IgD-negative memory B cell (primary cell): ENCODE measurements at regions not wholly inside any gene's neighbourhood (a gene's known extent, or its start where the extent isn't known, plus 50 kb on each side); places are given as distances from the start of the nearest gene placed in this dataset.

Source experiments
- H3K27ac Mint-ChIP-seq, 3 donors: one replicate each; pipeline ENCODE4 v1.8.0; 2020 to 2022; ENCODE audit warnings: mild to moderate bottlenecking in 3 of 3, mixed read lengths in 3 of 3, moderate library complexity in 1 of 3
- H3K27me3 Mint-ChIP-seq: one replicate; pipeline ENCODE4 v1.8.0; 2021; ENCODE audit warnings: mixed read lengths
- H3K36me3 Mint-ChIP-seq: one replicate; pipeline ENCODE4 v1.8.0; 2020; ENCODE audit warnings: mild to moderate bottlenecking, mixed read lengths
- H3K4me1 Mint-ChIP-seq, 3 donors: one replicate each; pipeline ENCODE4 v1.8.0; 2020 to 2022; ENCODE audit warnings: mixed read lengths in 3 of 3, mild to moderate bottlenecking in 1 of 3
- H3K4me3 Mint-ChIP-seq, 4 donors: one replicate each; pipeline ENCODE4 v1.8.0; 2020 to 2022; ENCODE audit warnings: mild to moderate bottlenecking in 4 of 4, mixed read lengths in 4 of 4, moderate library complexity in 3 of 4
- H3K9me3 Mint-ChIP-seq, 3 donors: one replicate each; pipeline ENCODE4 v1.8.0; 2020 to 2021; ENCODE audit warnings: mixed read lengths in 3 of 3, mild to moderate bottlenecking in 1 of 3

DNA sequence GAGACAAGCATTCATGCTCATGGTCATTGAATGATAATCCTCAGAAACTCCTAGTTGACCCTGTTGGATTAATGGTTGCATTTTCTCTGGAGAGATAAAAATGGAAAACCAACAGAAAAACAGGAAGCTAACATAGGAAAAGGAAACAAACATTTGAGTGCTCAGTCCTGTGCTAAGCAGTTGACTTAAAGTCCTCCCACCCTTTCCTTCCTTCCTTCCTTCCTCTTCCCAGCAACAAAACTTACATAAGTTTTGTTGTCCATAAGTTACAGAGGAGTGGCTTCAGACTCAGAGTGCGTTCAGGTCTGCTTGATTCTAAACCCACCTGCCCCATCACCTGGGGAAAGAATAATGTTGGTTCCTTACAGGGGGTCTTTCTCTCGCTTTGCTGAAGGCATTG lies 163.8 kb upstream of the RGMA start:
- H3K4me1 Mint-ChIP-seq: no peaks in the 10 kb centered on the region
- H3K27me3 Mint-ChIP-seq: no peaks in the 10 kb centered on the region
- H3K27ac Mint-ChIP-seq: no peak overlapping the region
- H3K36me3 Mint-ChIP-seq: no peaks in the 10 kb centered on the region
- no peak overlapping the region for H3K4me3 Mint-ChIP-seq
- peaks cover 0 to 1% (median 0%) of the 10 kb centered on the region in 3 donors for H3K9me3 Mint-ChIP-seq

DNA sequence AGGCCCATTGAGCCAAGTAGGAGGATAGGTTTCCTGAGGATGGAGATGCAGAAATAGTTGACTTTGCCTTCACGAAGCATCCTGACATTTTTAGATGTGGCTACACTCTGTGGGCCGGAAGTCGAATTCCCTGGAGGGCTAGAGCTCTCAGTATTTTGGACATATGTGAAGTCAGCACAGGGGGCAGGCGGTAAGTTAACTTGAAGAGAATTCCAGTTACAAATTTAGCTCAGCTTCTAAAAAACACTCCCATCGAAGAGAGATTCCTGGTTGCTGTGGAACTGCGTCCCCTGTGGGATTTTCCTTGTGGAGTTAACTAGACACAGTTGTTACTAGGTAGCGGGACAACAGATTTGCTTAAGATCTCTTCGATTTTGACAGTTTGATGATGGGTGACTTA lies 161.9 kb upstream of the RGMA start:
- H3K4me3 Mint-ChIP-seq: no peak overlapping the region

DNA sequence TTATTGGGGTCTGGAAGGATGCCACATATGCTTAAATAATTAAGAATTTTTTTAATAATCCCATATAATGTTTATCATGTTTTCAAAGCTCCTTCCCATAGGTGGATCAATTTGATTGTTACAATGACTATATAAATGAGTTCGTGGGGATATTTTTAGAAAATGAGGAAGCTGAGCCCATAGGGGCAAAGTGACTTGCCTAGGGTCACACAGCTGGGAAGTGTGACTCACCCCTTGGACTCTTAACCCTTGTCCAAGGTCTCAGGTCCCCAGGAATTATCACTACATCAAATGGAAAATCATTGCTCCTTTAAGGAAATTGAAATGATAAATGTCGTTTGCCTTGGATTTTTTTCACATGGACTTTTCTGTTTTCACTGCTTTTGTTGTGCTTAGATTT lies 161.2 kb upstream of the RGMA start:
- H3K4me1 Mint-ChIP-seq: no peaks in the 10 kb centered on the region
- no peaks in the 10 kb centered on the region for H3K36me3 Mint-ChIP-seq
- H3K9me3 Mint-ChIP-seq: peaks cover 0 to 2% (median 1%) of the 10 kb centered on the region in 3 donors
- no peaks in the 10 kb centered on the region for H3K27me3 Mint-ChIP-seq
- H3K27ac Mint-ChIP-seq: no peak overlapping the region
- no peak overlapping the region for H3K4me3 Mint-ChIP-seq

More for the DNA sequence above, 161.9 kb upstream of the RGMA start:
- no peaks in the 10 kb centered on the region for H3K36me3 Mint-ChIP-seq
- H3K27ac Mint-ChIP-seq: no peak overlapping the region
- no peaks in the 10 kb centered on the region for H3K4me1 Mint-ChIP-seq
- H3K27me3 Mint-ChIP-seq: no peaks in the 10 kb centered on the region
- H3K9me3 Mint-ChIP-seq: peaks cover 0 to 2% (median 1%) of the 10 kb centered on the region in 3 donors

- Mint-ChIP-seq H3K9me3 (peaks cover 0 to 2% (median 1%) of the 10 kb centered on the region in 3 donors), H3K36me3 (no peaks in the 10 kb centered on the region), H3K27me3 (no peaks in the 10 kb centered on the region), H3K4me1 (no peaks in the 10 kb centered on the region), H3K4me3 (no peak overlapping the region), H3K27ac (no peak overlapping the region)
Measured at GRCh38 chr15:93249623-93250022, 160.6 kb upstream of the RGMA start.

GRCh38 chr15:93247466-93248121 lies 158.6 kb upstream of the RGMA start:
- Mint-ChIP-seq H3K27ac (no peak overlapping the region), H3K4me1 (no peaks in the 10 kb centered on the region), H3K36me3 (no peaks in the 10 kb centered on the region), H3K4me3 (no peak overlapping the region), H3K9me3 (peaks cover 0 to 2% (median under 1%) of the 10 kb centered on the region in 3 donors), H3K27me3 (no peaks in the 10 kb centered on the region)

DNA sequence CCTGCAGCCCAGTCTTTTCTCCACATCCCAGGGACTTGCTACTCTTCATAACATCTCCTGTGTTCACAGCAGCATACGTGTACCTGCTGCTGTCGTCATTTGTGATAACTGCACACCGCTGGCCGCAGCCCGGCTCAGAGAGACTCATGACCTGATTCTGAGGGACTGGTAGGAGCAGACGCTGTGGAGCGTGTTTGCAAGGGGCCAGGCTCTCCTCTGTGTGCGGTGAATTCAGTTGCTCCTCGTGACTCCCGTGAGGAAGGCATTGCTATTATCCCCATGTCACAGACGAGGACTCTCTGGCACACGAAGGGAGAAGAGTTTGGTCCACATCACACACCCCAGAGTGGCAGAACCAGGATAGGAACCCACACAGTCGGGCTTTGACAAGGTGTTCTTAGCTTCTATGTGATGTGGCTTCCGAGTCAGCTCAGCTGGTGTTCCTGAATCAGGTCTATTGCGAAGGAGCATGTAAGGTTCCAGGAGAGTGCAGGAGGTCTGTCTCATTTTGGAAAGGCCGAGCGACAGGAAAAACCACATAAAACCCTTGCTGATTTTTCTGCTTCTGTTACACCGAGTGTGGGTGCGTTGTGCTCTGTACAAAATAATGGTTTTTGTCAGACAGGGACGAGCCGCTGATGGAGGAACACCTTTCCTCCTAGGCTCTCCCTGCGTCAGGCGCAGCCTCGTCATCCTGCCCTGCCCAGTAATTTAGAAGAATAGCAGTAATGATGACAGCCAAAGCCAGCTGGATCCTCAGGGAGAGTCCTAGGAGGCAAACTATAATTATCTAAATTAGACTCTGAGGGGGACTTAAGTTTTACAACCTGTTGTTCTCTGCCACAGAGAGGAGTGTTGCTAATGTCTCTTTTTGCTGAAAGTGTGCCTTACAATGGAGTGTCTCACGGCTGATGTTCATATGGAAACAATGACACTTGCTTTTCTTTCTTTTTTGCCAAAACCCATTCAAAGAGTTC lies 157.5 kb upstream of the RGMA start:
- Mint-ChIP-seq H3K27me3 (no peaks in the 10 kb centered on the region), H3K4me3 (no peak overlapping the region), H3K36me3 (no peaks in the 10 kb centered on the region), H3K27ac (no peak overlapping the region), H3K4me1 (no peaks in the 10 kb centered on the region), H3K9me3 (peaks cover 0 to 2% (median 0%) of the 10 kb centered on the region in 3 donors)

- H3K9me3 Mint-ChIP-seq: peaks cover 0 to 2% (median 0%) of the 10 kb centered on the region in 3 donors
- no peak overlapping the region for H3K4me3 Mint-ChIP-seq
- no peaks in the 10 kb centered on the region for H3K4me1 Mint-ChIP-seq
- no peak overlapping the region for H3K27ac Mint-ChIP-seq
- no peaks in the 10 kb centered on the region for H3K27me3 Mint-ChIP-seq
- H3K36me3 Mint-ChIP-seq: no peaks in the 10 kb centered on the region
Measured at GRCh38 chr15:93245661-93246042, 156.6 kb upstream of the RGMA start.

DNA sequence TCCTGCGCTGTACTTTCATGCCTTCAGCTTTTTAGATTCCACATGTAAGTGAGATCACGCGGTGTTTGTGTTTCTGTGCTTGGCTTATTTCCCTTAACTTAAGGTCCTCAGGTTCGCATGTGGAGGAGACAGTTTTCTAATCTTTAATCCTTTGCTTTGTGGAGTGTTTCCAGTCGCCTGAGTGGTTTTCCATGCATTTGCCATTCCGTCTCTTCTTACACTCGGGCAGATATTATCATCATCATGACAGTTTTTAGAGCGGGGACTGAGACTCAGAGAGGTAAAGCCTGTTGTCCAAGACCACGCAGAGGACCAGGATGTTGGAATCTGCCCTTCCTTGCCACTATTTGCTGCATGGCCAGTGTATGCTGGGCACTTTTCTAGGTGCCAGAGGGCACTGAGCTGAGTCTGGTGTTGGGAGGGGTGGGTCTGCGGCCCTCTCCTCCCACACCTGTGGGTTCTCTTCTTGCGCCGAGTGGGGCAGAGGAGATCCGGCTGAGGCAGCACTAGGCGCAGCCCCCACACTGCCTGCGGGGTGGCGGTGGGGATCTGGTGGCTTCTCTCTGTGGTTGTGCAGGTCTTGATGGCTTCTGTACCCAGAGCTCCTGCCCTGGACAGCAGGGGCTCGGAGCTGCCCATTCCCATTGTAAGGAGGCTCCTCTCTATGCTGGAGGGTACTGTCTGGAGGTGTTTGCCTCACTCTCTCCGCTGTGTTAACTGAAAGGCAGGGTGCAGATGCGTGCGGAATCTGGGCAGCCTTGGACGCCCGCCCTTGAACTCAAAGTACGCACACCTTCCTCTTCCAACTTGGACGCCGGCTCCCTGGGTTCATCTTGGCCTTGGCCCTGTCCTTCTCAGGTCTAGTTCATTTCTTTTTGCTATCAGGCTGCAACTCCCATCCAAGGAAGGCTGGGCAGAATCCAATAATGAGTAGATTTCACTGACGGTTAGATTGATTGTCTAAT lies 156.0 kb upstream of the RGMA start:
- Mint-ChIP-seq H3K4me3 (no peak overlapping the region), H3K27ac (no peak overlapping the region), H3K27me3 (no peaks in the 10 kb centered on the region), H3K9me3 (peaks cover 0 to 2% (median 0%) of the 10 kb centered on the region in 3 donors), H3K4me1 (no peaks in the 10 kb centered on the region), H3K36me3 (no peaks in the 10 kb centered on the region)

DNA sequence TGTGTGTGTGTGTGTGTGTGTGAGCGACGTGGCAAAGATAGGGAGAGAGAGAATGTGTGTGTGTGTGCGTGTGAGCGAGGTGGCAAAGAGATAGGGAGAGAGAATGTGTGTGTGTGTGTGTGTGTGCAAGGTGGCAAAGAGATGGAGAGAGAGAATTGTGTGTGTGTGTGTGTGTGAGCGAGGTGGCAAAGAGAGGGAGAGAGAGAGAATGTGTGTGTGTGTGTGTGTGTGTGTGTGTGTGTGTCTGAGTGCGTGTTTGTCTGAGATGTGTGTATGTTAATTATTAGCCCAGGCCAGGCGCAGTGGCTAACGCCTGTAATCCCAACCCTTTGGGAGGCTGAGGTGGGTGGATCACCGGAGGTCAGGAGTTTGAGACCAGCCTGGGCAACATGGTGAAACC lies 154.6 kb upstream of the RGMA start:
- H3K4me1 Mint-ChIP-seq: no peaks in the 10 kb centered on the region
- H3K4me3 Mint-ChIP-seq: no peak overlapping the region
- H3K27ac Mint-ChIP-seq: no peak overlapping the region
- no peaks in the 10 kb centered on the region for H3K36me3 Mint-ChIP-seq
- H3K9me3 Mint-ChIP-seq: peaks cover 0 to 2% (median under 1%) of the 10 kb centered on the region in 3 donors
- peaks cover 3% of the 10 kb centered on the region for H3K27me3 Mint-ChIP-seq

- Mint-ChIP-seq H3K27ac (no peak overlapping the region), H3K4me3 (no peak overlapping the region)
Measured at GRCh38 chr15:93241696-93242585, 152.9 kb upstream of the RGMA start.

DNA sequence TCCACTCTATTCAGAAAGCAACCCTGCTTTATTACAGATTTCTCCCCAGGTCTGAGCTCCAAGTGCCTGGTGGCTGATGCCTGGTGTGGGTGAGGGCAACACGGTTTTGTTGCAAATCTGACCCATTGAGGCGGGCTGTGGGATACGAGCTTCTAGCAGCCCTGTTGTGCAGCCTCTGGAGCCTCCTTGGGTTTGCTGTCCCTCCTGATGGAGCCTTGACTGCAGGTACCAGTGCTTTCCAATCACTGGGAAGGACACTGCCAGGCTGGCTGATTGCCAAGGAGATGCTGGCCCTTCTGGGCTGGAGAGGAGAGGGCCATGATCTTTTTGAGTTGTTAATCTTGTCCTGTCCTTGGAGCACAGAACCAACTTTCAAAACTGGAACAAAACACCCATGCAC lies 151.0 kb upstream of the RGMA start:
- Mint-ChIP-seq H3K27ac (no peak overlapping the region), H3K36me3 (no peaks in the 10 kb centered on the region), H3K4me1 (no peaks in the 10 kb centered on the region), H3K9me3 (peaks cover 2 to 4% (median 3%) of the 10 kb centered on the region in 3 donors), H3K27me3 (peaks cover 6% of the 10 kb centered on the region), H3K4me3 (no peak overlapping the region)

More at GRCh38 chr15:93241696-93242585, 152.9 kb upstream of the RGMA start:
- Mint-ChIP-seq H3K27me3 (peaks cover 3% of the 10 kb centered on the region), H3K9me3 (peaks cover 2 to 4% (median 4%) of the 10 kb centered on the region in 3 donors), H3K36me3 (no peaks in the 10 kb centered on the region), H3K4me1 (no peaks in the 10 kb centered on the region)

- Mint-ChIP-seq H3K27ac (no peak overlapping the region), H3K36me3 (no peaks in the 10 kb centered on the region), H3K4me1 (no peaks in the 10 kb centered on the region), H3K9me3 (peaks cover 2 to 4% (median 3%) of the 10 kb centered on the region in 3 donors), H3K27me3 (peaks cover 6% of the 10 kb centered on the region), H3K4me3 (no peak overlapping the region)
Measured at GRCh38 chr15:93239591-93239990, 150.6 kb upstream of the RGMA start.

GRCh38 chr15:93238641-93239040 lies 149.6 kb upstream of the RGMA start:
- Mint-ChIP-seq H3K36me3 (no peaks in the 10 kb centered on the region), H3K27ac (no peak overlapping the region), H3K4me1 (no peaks in the 10 kb centered on the region), H3K27me3 (peaks cover 6% of the 10 kb centered on the region), H3K4me3 (no peak overlapping the region), H3K9me3 (peaks cover 2 to 4% (median 3%) of the 10 kb centered on the region in 3 donors)
